Right lobe of liver (tissue), 6 donors: ENCODE measurements at regions not wholly inside any gene's neighbourhood (a gene's known extent, or its start where the extent isn't known, plus 50 kb on each side); places are given as distances from the start of the nearest gene placed in this dataset.

Source experiments
- ATAC-seq, 4 donors: fragments of 200-7000 bp; cut with Tn5 transposase; one replicate each; pipeline ENCODE4 v1.9.1; 2020; ENCODE audit warnings: mild to moderate bottlenecking in 4 of 4, moderate library complexity in 4 of 4
- DNase-seq, 3 donors: peaks; one replicate each; pipeline ENCODE4 v3.0.0-alpha.2; 2020
- H3K27ac ChIP-seq, 3 donors: fragments of 200-600 bp; one replicate each; pipeline ENCODE4 v1.8.0; 2022
- H3K27me3 ChIP-seq, 2 donors: fragments of 200-600 bp; one replicate each; pipeline ENCODE4 v1.8.0; 2022
- H3K36me3 ChIP-seq, 4 donors: fragments of 200-600 bp; sonication (generic) in 1 of 4; one replicate each; pipeline versions ENCODE4 v1.5.1 to v1.8.0; 2017 to 2022; ENCODE audit warnings: control low read depth in 1 of 4
- H3K4me1 ChIP-seq, 4 donors: fragments of 200-600 bp; sonication (generic) in 1 of 4; one replicate each; pipeline versions ENCODE4 v1.5.1 to v1.8.0; 2017 to 2022; ENCODE audit warnings: control low read depth in 1 of 4
- H3K4me3 ChIP-seq, 3 donors: fragments of 200-600 bp; one replicate each; pipeline ENCODE4 v1.8.0; 2022
- H3K9me3 ChIP-seq, 4 donors: fragments of 200-600 bp; sonication (generic) in 1 of 4; one replicate each; pipeline versions ENCODE4 v1.5.1 to v1.8.0; 2017 to 2022; ENCODE audit warnings: control low read depth in 1 of 4
- CTCF ChIP-seq, 4 donors: fragments of 200-600 bp in 3 of 4; fragments of 450-650 bp in 1 of 4; IDR thresholded peaks; one replicate each; pipeline versions ENCODE4 v1.5.1 to v1.8.0; 2016 to 2022; ENCODE audit warnings: antibody characterized with exemption in 4 of 4, mild to moderate bottlenecking in 2 of 4
- POLR2A ChIP-seq: fragments of 450-650 bp; IDR thresholded peaks from one replicate; pipeline ENCODE4 v1.6.1; 2017; ENCODE audit warnings: antibody characterized with exemption, mild to moderate bottlenecking
- WGBS: methylation state at CpG from one replicate; pipeline ENCODE4 v1.1.6; 2018; ENCODE audit warnings: low coverage, low lambda C conversion rate; ENCODE audit not compliant: insufficient coverage; ENCODE audit errors: missing lambda C conversion rate; 5-methylcytosine and 5-hydroxymethylcytosine counted together
- intact Hi-C, 2 donors: fragments of 100-400 bp; cut with DNase I; formaldehyde crosslinking; loops; one replicate each; pipeline versions ENCODE4 v1.11.2 to v1.14.1; 2022
- donor health status: DM: no; HTN: yes; CAD: no.
- donor health status: DM: no; HTN: no; CAD: no.
- donor health status: DM: no; HTN: no; CAD: no.
- donor health status: DM: no; HTN: yes; CAD: no.
- donor health status: DM: no; HTN: yes; CAD: no.

- 40% methylated on average over 3 of the region's 3 CpGs for WGBS
- Histone ChIP-seq H3K9me3 (no peaks in the 10 kb centered on the region), H3K4me1 (no peaks in the 10 kb centered on the region), H3K4me3 (no peak overlapping the region), H3K27me3 (no peaks in the 10 kb centered on the region), H3K27ac (no peak overlapping the region), H3K36me3 (no peaks in the 10 kb centered on the region)
- DNase-seq (no peak), ATAC-seq (no peak)
- intact Hi-C loops = no loop called here
- no peak for TF ChIP-seq CTCF (IDR thresholded peaks at IDR 0.05)
- no peak for TF ChIP-seq POLR2A
Measured at GRCh38 chr1:96568639-96569038, 152.9 kb upstream of the PTBP2 start.

- Histone ChIP-seq H3K27me3 (no peaks in the 10 kb centered on the region), H3K4me1 (no peaks in the 10 kb centered on the region), H3K36me3 (no peaks in the 10 kb centered on the region), H3K9me3 (no peaks in the 10 kb centered on the region), H3K4me3 (no peak overlapping the region), H3K27ac (no peak overlapping the region)
- WGBS = 71% methylated on average over 2 of the region's 2 CpGs
- ATAC-seq = no peak
- TF ChIP-seq POLR2A (no peak), CTCF (IDR thresholded peaks at IDR 0.05) (no peak)
- intact Hi-C loops = no loop called here
- no peak for DNase-seq
Measured at GRCh38 chr1:96569288-96569687, 152.3 kb upstream of the PTBP2 start.

DNA sequence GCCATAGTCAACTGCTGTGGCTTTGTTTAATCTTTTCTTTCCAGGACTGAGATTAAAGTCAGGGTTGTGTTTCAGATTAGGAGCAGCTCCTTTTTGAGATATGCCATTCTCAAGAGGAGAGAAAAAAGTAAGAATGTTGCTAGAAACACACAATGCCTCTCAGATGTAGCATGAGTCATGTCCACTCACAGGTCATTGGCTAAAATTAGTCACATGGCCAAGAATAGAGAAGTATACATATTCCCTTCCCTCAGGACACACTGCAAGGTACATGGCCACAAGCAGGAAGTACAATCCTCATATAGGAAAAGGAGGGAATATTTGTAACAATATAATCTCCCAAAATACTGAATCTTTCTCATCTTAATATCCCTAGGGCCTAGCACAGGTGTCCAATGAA lies 141.9 kb upstream of the PTBP2 start:
- ATAC-seq = no peak
- Histone ChIP-seq H3K36me3 (no peaks in the 10 kb centered on the region), H3K27ac (no peak overlapping the region), H3K4me3 (no peak overlapping the region), H3K9me3 (no peaks in the 10 kb centered on the region), H3K27me3 (no peaks in the 10 kb centered on the region), H3K4me1 (no peaks in the 10 kb centered on the region)
- no peak for TF ChIP-seq CTCF (IDR thresholded peaks at IDR 0.05)
- DNase-seq = no peak
- intact Hi-C loops = no loop called here

DNA sequence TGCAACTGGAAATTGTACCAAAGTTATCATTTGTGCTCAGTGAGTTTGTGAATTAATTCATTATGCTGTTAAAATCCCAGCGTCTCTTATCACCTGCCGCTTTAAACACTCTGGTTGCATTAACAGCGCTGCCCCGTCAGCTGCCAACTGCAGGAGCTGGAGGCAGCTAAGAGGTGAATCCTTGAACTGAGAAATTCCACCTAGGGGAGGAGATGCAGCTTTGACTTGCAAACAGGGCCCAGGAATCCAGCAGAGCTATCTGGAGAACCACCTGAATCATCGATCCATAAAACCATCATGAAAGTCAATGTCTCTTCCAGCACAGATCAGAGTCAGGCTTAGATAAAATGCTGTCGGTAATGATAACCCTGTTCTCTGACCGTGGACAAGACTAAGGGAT lies 140.7 kb upstream of the PTBP2 start:
- TF ChIP-seq CTCF (IDR thresholded peaks at IDR 0.05) (no peak), POLR2A (no peak)
- intact Hi-C loops = no loop called here
- DNase-seq (no peak), ATAC-seq (no peak)
- no peak overlapping the region for H3K4me3 ChIP-seq
- H3K9me3 ChIP-seq = no peaks in the 10 kb centered on the region
- no peaks in the 10 kb centered on the region for H3K4me1 ChIP-seq
- H3K27ac ChIP-seq = no peak overlapping the region
- 35% methylated on average over 7 of the region's 7 CpGs for WGBS
- no peaks in the 10 kb centered on the region for H3K36me3 ChIP-seq
- no peaks in the 10 kb centered on the region for H3K27me3 ChIP-seq

DNA sequence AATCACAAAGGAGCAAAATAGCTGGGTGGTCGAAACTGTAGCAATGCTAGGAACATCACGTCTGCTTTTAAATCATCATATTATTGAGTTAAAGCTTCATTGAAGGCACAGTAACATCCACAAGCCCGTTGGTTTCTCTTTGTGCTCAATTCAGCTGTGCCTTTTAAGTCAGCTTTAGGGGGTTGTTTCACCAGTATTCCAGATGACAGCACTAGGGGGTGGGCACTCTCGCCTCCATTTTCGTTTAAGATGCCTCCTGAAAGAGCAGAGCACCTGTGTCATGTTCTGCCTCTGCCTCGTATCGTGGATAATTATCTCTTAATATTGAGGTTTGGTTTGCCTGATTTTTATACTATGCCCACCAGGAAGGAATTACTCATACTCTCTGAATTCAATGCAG lies 139.8 kb upstream of the PTBP2 start:
- Histone ChIP-seq H3K4me3 (no peak overlapping the region), H3K9me3 (no peaks in the 10 kb centered on the region)

More for the DNA sequence above, 139.8 kb upstream of the PTBP2 start:
- Histone ChIP-seq H3K27me3 (no peaks in the 10 kb centered on the region), H3K4me1 (no peaks in the 10 kb centered on the region), H3K36me3 (no peaks in the 10 kb centered on the region), H3K27ac (no peak overlapping the region)
- intact Hi-C loops = no loop called here
- WGBS = 56% methylated on average over 7 of the region's 7 CpGs
- TF ChIP-seq CTCF (IDR thresholded peaks at IDR 0.05) = no peak
- no peak for TF ChIP-seq POLR2A
- DNase-seq (no peak), ATAC-seq (no peak)
